Fibroblast of lung (primary cell): ENCODE measurements at regions not wholly inside any gene's neighbourhood (a gene's known extent, or its start where the extent isn't known, plus 50 kb on each side); places are given as distances from the start of the nearest gene placed in this dataset.

Experiments used
- DNase-seq, 2 donors: peaks; one replicate each; pipeline versions ENCODE4 v3.0.0 to v3.0.0-alpha.2; 2010; ENCODE audit warnings: low read depth in 2 of 2
- H2AFZ ChIP-seq: 2 replicates; pipeline ENCODE4 v1.5.1; 2012; ENCODE audit warnings: low read length, control low read depth, inconsistent platforms
- H3K27ac ChIP-seq: 2 replicates; pipeline ENCODE4 v1.5.1; 2011; ENCODE audit warnings: low read length, control low read depth; ENCODE audit not compliant: insufficient read depth
- H3K27me3 ChIP-seq: 2 replicates; pipeline ENCODE4 v1.5.1; 2011; ENCODE audit warnings: mild to moderate bottlenecking, low read length; ENCODE audit not compliant: control insufficient read depth, insufficient read depth
- H3K36me3 ChIP-seq: 2 replicates; pipeline ENCODE4 v1.5.1; 2011; ENCODE audit warnings: low read length; ENCODE audit not compliant: control insufficient read depth, insufficient read depth
- H3K4me1 ChIP-seq: 2 replicates; pipeline ENCODE4 v1.5.1; 2011; ENCODE audit warnings: low read length; ENCODE audit not compliant: control insufficient read depth, insufficient read depth; ENCODE audit errors: extremely low read depth
- H3K4me2 ChIP-seq: 2 replicates; pipeline ENCODE4 v1.5.1; 2011; ENCODE audit warnings: low read length, control low read depth; ENCODE audit not compliant: insufficient read depth; ENCODE audit errors: extremely low read depth
- H3K4me3 ChIP-seq, 4 experiments: fragments of 200-600 bp in 1 of 4; sonication (generic) in 1 of 4; replicated peaks in 1 of 4; 2 replicates each; pipeline ENCODE4 v1.5.1; 2011 to 2016; ENCODE audit warnings: low read length in 4 of 4, low read depth in 3 of 4, mild to moderate bottlenecking in 3 of 4, control low read depth in 2 of 4, inconsistent platforms in 1 of 4, mixed read lengths in 1 of 4; ENCODE audit not compliant: insufficient read depth in 1 of 4; ENCODE audit errors: control extremely low read depth in 1 of 4
- H3K79me2 ChIP-seq: 2 replicates; pipeline ENCODE4 v1.5.1; 2012; ENCODE audit warnings: mild to moderate bottlenecking, low read length, inconsistent platforms; ENCODE audit not compliant: control insufficient read depth, insufficient read depth
- H3K9ac ChIP-seq: 2 replicates; pipeline ENCODE4 v1.5.1; 2011; ENCODE audit warnings: mild to moderate bottlenecking, low read length, control low read depth; ENCODE audit not compliant: insufficient read depth
- H3K9me3 ChIP-seq: 2 replicates; pipeline ENCODE4 v1.5.1; 2012; ENCODE audit warnings: low read depth, low read length; ENCODE audit not compliant: control insufficient read depth, insufficient read depth
- H4K20me1 ChIP-seq: 2 replicates; pipeline ENCODE4 v1.5.1; 2011; ENCODE audit warnings: low read length; ENCODE audit not compliant: control insufficient read depth, insufficient read depth; ENCODE audit errors: extremely low read depth
- CTCF ChIP-seq, 2 donors: IDR thresholded peaks in 1 of 2; conservative IDR thresholded peaks in 1 of 2; 1 replicate in 1 of 2; 2 replicates in 1 of 2; pipeline ENCODE4 v1.5.1; 2011 to 2012; ENCODE audit warnings: low read length in 2 of 2, control low read depth in 1 of 2, inconsistent platforms in 1 of 2, low read depth in 1 of 2, mild to moderate bottlenecking in 1 of 2
- EZH2 ChIP-seq: IDR thresholded peaks from 2 replicates; pipeline ENCODE4 v1.5.1; 2012; ENCODE audit warnings: low read length, control low read depth, mild to moderate bottlenecking; ENCODE audit errors: missing control alignments

- H3K4me1 ChIP-seq = no peaks in the 10 kb centered on the region
- TF ChIP-seq EZH2 (no peak), CTCF (conservative IDR thresholded peaks at IDR 0.05 in 1 of 2, IDR thresholded peaks at IDR 0.05 in 1 of 2; ENCODE audit: low read depth in 1 of 2, low read length in 2 of 2) (no peak)
- H3K27me3 ChIP-seq = no peaks in the 10 kb centered on the region
- no peaks in the 10 kb centered on the region for H3K36me3 ChIP-seq
- H4K20me1 ChIP-seq = no peaks in the 10 kb centered on the region
- H3K27ac ChIP-seq = no peak overlapping the region
- no peaks in the 10 kb centered on the region for H3K9me3 ChIP-seq
- no peak overlapping the region for H3K4me2 ChIP-seq
- no peak overlapping the region for H3K9ac ChIP-seq
- no peak overlapping the region for H3K4me3 ChIP-seq
- no peak overlapping the region for H2AFZ ChIP-seq
- DNase-seq = no peak
- no peaks in the 10 kb centered on the region for H3K79me2 ChIP-seq
These were observed 129.8 kb downstream of the SEC23IP start for GRCh38 chr10:120022357-120022756.

DNA sequence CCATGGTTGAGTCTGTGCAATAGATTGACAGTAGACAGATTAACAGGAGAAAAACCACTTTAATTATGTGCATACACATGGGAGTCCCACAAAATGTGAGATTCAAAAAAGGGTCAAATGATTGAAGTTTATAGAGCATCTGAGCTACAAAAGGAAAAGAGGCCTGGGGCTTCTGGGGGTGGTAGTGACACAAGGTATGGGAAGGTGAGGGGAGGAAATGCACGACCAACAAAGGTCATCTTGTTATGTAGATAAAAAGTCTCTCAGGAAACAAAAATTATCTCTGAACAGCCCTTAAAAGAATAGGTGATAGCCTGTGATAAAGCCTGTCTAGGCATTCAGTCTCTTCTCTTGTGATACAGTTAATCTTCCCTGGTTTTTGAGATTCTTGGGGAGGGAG is 141.7 kb downstream of the SEC23IP start:
- Histone ChIP-seq H3K4me3 (no peak overlapping the region), H3K4me1 (no peaks in the 10 kb centered on the region)
- TF ChIP-seq CTCF (conservative IDR thresholded peaks at IDR 0.05 in 1 of 2, IDR thresholded peaks at IDR 0.05 in 1 of 2; ENCODE audit: low read depth in 1 of 2, low read length in 2 of 2) (no peak), EZH2 (no peak)

DNA sequence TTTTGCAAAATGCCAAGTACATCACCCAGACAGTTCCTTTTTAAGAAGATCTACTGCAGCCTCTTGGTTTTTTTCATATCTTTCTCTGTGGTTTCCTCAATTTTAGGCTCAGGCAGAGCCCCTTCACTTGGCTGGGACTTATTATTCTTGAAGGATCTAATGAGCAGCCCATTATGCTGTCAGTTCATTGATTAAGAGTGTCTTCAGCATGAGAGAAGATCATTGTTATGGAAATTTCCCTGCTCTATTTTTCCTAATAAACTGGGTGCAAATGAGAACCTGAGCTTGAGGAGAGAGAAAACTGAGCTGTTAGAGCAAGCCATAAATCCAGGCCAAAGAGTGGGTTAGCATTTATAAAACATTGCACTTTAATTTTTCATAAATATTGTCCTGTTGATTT is 146.5 kb downstream of the SEC23IP start:
- Histone ChIP-seq H3K9me3 (no peaks in the 10 kb centered on the region), H3K4me3 (no peak overlapping the region), H3K4me1 (no peaks in the 10 kb centered on the region), H4K20me1 (no peaks in the 10 kb centered on the region), H3K79me2 (no peaks in the 10 kb centered on the region), H3K4me2 (no peak overlapping the region), H3K9ac (no peak overlapping the region), H3K27me3 (no peaks in the 10 kb centered on the region), H3K36me3 (no peaks in the 10 kb centered on the region), H3K27ac (no peak overlapping the region), H2AFZ (no peak overlapping the region)
- TF ChIP-seq EZH2 (no peak), CTCF (conservative IDR thresholded peaks at IDR 0.05 in 1 of 2, IDR thresholded peaks at IDR 0.05 in 1 of 2; ENCODE audit: low read depth in 1 of 2, low read length in 2 of 2) (no peak)
- no peak for DNase-seq

More for the DNA sequence above, 141.7 kb downstream of the SEC23IP start:
- no peak overlapping the region for H3K4me2 ChIP-seq
- H4K20me1 ChIP-seq = no peaks in the 10 kb centered on the region
- no peak overlapping the region for H3K9ac ChIP-seq
- DNase-seq = no peak
- no peaks in the 10 kb centered on the region for H3K9me3 ChIP-seq
- H3K27me3 ChIP-seq = no peaks in the 10 kb centered on the region
- H3K79me2 ChIP-seq = no peaks in the 10 kb centered on the region
- H3K27ac ChIP-seq = no peak overlapping the region
- no peaks in the 10 kb centered on the region for H3K36me3 ChIP-seq
- no peak overlapping the region for H2AFZ ChIP-seq
